NB4 (cell line): ENCODE measurements at regions not wholly inside any gene's neighbourhood (a gene's known extent, or its start where the extent isn't known, plus 50 kb on each side); places are given as distances from the start of the nearest gene placed in this dataset.

Source experiments
- POLR2A ChIP-seq: IDR thresholded peaks from 2 replicates; pipeline ENCODE4 v1.6.1; 2011; ENCODE audit warnings: mild to moderate bottlenecking; ENCODE audit not compliant: insufficient read length; ENCODE audit errors: extremely low read depth
- TF ChIP-seq, protein P1 (sequence below): IDR thresholded peaks from one replicate; pipeline ENCODE4 v1.5.1; 2012; ENCODE audit warnings: low read depth, low read length

- TF ChIP-seq POLR2A, result no peak
- TF ChIP-seq, protein P1, sequence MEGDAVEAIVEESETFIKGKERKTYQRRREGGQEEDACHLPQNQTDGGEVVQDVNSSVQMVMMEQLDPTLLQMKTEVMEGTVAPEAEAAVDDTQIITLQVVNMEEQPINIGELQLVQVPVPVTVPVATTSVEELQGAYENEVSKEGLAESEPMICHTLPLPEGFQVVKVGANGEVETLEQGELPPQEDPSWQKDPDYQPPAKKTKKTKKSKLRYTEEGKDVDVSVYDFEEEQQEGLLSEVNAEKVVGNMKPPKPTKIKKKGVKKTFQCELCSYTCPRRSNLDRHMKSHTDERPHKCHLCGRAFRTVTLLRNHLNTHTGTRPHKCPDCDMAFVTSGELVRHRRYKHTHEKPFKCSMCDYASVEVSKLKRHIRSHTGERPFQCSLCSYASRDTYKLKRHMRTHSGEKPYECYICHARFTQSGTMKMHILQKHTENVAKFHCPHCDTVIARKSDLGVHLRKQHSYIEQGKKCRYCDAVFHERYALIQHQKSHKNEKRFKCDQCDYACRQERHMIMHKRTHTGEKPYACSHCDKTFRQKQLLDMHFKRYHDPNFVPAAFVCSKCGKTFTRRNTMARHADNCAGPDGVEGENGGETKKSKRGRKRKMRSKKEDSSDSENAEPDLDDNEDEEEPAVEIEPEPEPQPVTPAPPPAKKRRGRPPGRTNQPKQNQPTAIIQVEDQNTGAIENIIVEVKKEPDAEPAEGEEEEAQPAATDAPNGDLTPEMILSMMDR, result no peak
These were observed 323.0 kb upstream of the CDIN1 start for GRCh38 chr15:36256404-36256807.
